H1 (cell line): ENCODE measurements at regions not wholly inside any gene's neighbourhood (a gene's known extent, or its start where the extent isn't known, plus 50 kb on each side); places are given as distances from the start of the nearest gene placed in this dataset.

Source experiments
- CTCF ChIA-PET: fragments of 300-600 bp; sonication (Branson Sonifier 250); formaldehyde crosslinking; loops from one replicate; lab custom pipeline; 2021; ENCODE audit not compliant: partially characterized antibody; lab: Charles Lee
- POLR2A ChIA-PET: fragments of 300-600 bp; sonication (Branson Sonifier 250); formaldehyde crosslinking; loops from one replicate; lab custom pipeline; 2021; ENCODE audit warnings: inconsistent platforms; ENCODE audit not compliant: partially characterized antibody; lab: Charles Lee
- DNase-seq, 2 experiments: peaks; one replicate each; pipeline versions ENCODE4 v3.0.0 to v3.0.0-alpha.2; 2010 to 2022; ENCODE audit warnings: low spot score in 2 of 2, low read depth in 1 of 2, mixed read lengths in 1 of 2
- FAIRE-seq: peaks from 2 replicates; lab custom pipeline; 2011; peaks lifted over from hg19 to GRCh38; lab: Jason Lieb, UNC
- H2AFZ ChIP-seq: 2 replicates; pipeline ENCODE4 v1.8.1; 2012; ENCODE audit warnings: low read length, inconsistent platforms
- H2AK5ac ChIP-seq: 2 replicates; pipeline ENCODE4 v1.6.1; 2013; ENCODE audit warnings: low read depth, low read length
- H2BK120ac ChIP-seq: replicated peaks from 2 replicates; pipeline ENCODE3; 2013; ENCODE audit warnings: low read depth, low read length, inconsistent platforms
- H2BK12ac ChIP-seq: 2 replicates; pipeline ENCODE4 v1.6.1; 2013; ENCODE audit warnings: low read depth, low read length
- H2BK15ac ChIP-seq: 2 replicates; pipeline ENCODE4 v1.6.1; 2013; ENCODE audit warnings: low read length
- H2BK20ac ChIP-seq: 2 replicates; pipeline ENCODE4 v1.6.1; 2013; ENCODE audit warnings: low read length
- H2BK5ac ChIP-seq: 2 replicates; pipeline ENCODE4 v1.6.1; 2013; ENCODE audit warnings: low read depth, low read length
- H3K14ac ChIP-seq: 2 replicates; pipeline ENCODE4 v1.6.1; 2013; ENCODE audit warnings: inconsistent platforms; ENCODE audit not compliant: insufficient read length
- H3K18ac ChIP-seq: 2 replicates; pipeline ENCODE4 v1.6.1; 2013; ENCODE audit warnings: low read length; ENCODE audit errors: extremely low read depth
- H3K23ac ChIP-seq: 2 replicates; pipeline ENCODE4 v1.6.1; 2013; ENCODE audit warnings: inconsistent platforms; ENCODE audit not compliant: insufficient read length
- H3K23me2 ChIP-seq: 2 replicates; pipeline ENCODE4 v1.6.1; 2013; ENCODE audit warnings: low read depth, low read length
- H3K27ac ChIP-seq: 2 replicates; pipeline ENCODE4 v1.6.1; 2011; ENCODE audit warnings: low read depth, low read length, inconsistent platforms
- H3K27me3 ChIP-seq, 4 experiments: replicated peaks in 1 of 4; 1 replicate in 1 of 4; 2 replicates in 3 of 4; pipeline versions ENCODE4 v1.6.1 to v1.8.1; 2011 to 2013; ENCODE audit warnings: low read length in 3 of 4, mild to moderate bottlenecking in 3 of 4, inconsistent platforms in 2 of 4, mixed read lengths in 2 of 4, moderate library complexity in 1 of 4; ENCODE audit not compliant: control insufficient read depth in 3 of 4, insufficient read depth in 3 of 4; ENCODE audit errors: extremely low read depth in 1 of 4
- H3K36me3 ChIP-seq, 4 experiments: 2 replicates each; pipeline versions ENCODE4 v1.6.1 to v1.8.1; 2011 to 2013; ENCODE audit warnings: mild to moderate bottlenecking in 4 of 4, low read length in 3 of 4, moderate library complexity in 2 of 4, control low read depth in 1 of 4, inconsistent platforms in 1 of 4; ENCODE audit not compliant: insufficient read depth in 4 of 4, control insufficient read depth in 2 of 4
- H3K4ac ChIP-seq: replicated peaks from 2 replicates; pipeline ENCODE3; 2013; ENCODE audit warnings: low read length, low read depth, mixed read lengths, inconsistent platforms; ENCODE audit not compliant: insufficient read length
- H3K4me1 ChIP-seq, 4 experiments: replicated peaks in 1 of 4; 1 replicate in 1 of 4; 2 replicates in 3 of 4; pipeline versions ENCODE4 v1.6.1 to v1.8.1; 2011 to 2013; ENCODE audit warnings: low read length in 3 of 4, inconsistent platforms in 2 of 4, mixed read lengths in 1 of 4; ENCODE audit not compliant: insufficient read depth in 4 of 4, control insufficient read depth in 3 of 4
- H3K4me2 ChIP-seq, 2 experiments: 2 replicates each; pipeline versions ENCODE4 v1.6.1 to v1.8.1; 2011 to 2013; ENCODE audit warnings: low read depth in 2 of 2, low read length in 2 of 2, control low read depth in 1 of 2, inconsistent platforms in 1 of 2, mild to moderate bottlenecking in 1 of 2; ENCODE audit not compliant: insufficient read depth in 1 of 2
- H3K4me3 ChIP-seq, 4 experiments: fragments of 200-600, 300-600 bp in 1 of 4; sonication (generic), shearing (Covaris generic), sonication (Bioruptor Twin) in 1 of 4; 2 replicates each; pipeline versions ENCODE4 v1.5.1 to v1.8.1; 2011 to 2016; ENCODE audit warnings: low read length in 4 of 4, low read depth in 3 of 4, control low read depth in 2 of 4, inconsistent platforms in 2 of 4, mild to moderate bottlenecking in 2 of 4, mixed read lengths in 1 of 4, moderate library complexity in 1 of 4; ENCODE audit not compliant: insufficient read depth in 2 of 4; ENCODE audit errors: extremely low read depth in 1 of 4
- H3K56ac ChIP-seq: replicated peaks from 2 replicates; pipeline ENCODE3; 2013; ENCODE audit warnings: low read depth, mild to moderate bottlenecking, mixed read lengths, low read length, inconsistent platforms; ENCODE audit not compliant: insufficient read length
- H3K79me1 ChIP-seq: 2 replicates; pipeline ENCODE4 v1.6.1; 2013; ENCODE audit warnings: low read depth, low read length, control low read depth
- H3K79me2 ChIP-seq, 2 experiments: 2 replicates each; pipeline versions ENCODE4 v1.6.1 to v1.8.1; 2012 to 2013; ENCODE audit warnings: low read length in 2 of 2, mild to moderate bottlenecking in 2 of 2, inconsistent platforms in 1 of 2; ENCODE audit not compliant: insufficient read depth in 2 of 2, control insufficient read depth in 1 of 2
- H3K9ac ChIP-seq, 4 experiments: replicated peaks in 1 of 4; 1 replicate in 1 of 4; 2 replicates in 3 of 4; pipeline versions ENCODE4 v1.6.1 to v1.8.1; 2011 to 2013; ENCODE audit warnings: low read depth in 3 of 4, low read length in 3 of 4, control low read depth in 2 of 4, mild to moderate bottlenecking in 2 of 4, moderate library complexity in 2 of 4, inconsistent platforms in 1 of 4; ENCODE audit errors: extremely low read depth in 1 of 4
- H3K9me3 ChIP-seq, 2 experiments: 2 replicates each; pipeline versions ENCODE4 v1.6.1 to v1.8.1; 2012 to 2013; ENCODE audit warnings: mild to moderate bottlenecking in 2 of 2, moderate library complexity in 2 of 2, control low read depth in 1 of 2, inconsistent platforms in 1 of 2, low read depth in 1 of 2, low read length in 1 of 2, mixed read lengths in 1 of 2; ENCODE audit not compliant: insufficient read depth in 2 of 2
- H4K20me1 ChIP-seq, 2 experiments: replicated peaks in 1 of 2; 2 replicates each; pipeline versions ENCODE3 to v1.8.1; 2011 to 2013; ENCODE audit warnings: inconsistent platforms in 2 of 2, low read length in 2 of 2, mild to moderate bottlenecking in 1 of 2; ENCODE audit not compliant: insufficient read depth in 2 of 2, control insufficient read depth in 1 of 2
- H4K5ac ChIP-seq: 2 replicates; pipeline ENCODE4 v1.6.1; 2013; ENCODE audit warnings: low read length, low read depth, mixed read lengths, inconsistent platforms; ENCODE audit not compliant: insufficient read length
- H4K8ac ChIP-seq: 2 replicates; pipeline ENCODE4 v1.8.0; 2013; ENCODE audit warnings: mild to moderate bottlenecking, moderate library complexity, low read length, inconsistent platforms; ENCODE audit not compliant: insufficient read depth; ENCODE audit errors: extremely low read depth
- H4K91ac ChIP-seq: replicated peaks from 2 replicates; pipeline ENCODE3; 2013; ENCODE audit warnings: low read length, mixed read lengths, inconsistent platforms; ENCODE audit not compliant: insufficient read length
- CEBPB ChIP-seq: IDR thresholded peaks from 2 replicates; pipeline ENCODE4 v1.6.1; 2012; ENCODE audit warnings: low read depth, low read length
- CHD1 ChIP-seq: IDR thresholded peaks from 2 replicates; pipeline ENCODE4 v1.6.1; 2012; ENCODE audit warnings: low read depth, low read length, improper control_type of control experiment
- CTBP2 ChIP-seq: IDR thresholded peaks from 2 replicates; pipeline ENCODE4 v1.7.0; 2011; ENCODE audit warnings: borderline replicate concordance, mild to moderate bottlenecking, moderate library complexity, mixed read lengths, low read length; ENCODE audit not compliant: insufficient read depth, insufficient read length
- EP300 ChIP-seq, 2 experiments: IDR thresholded peaks; 1 replicate in 1 of 2; 2 replicates in 1 of 2; pipeline ENCODE4 v1.6.1; 2011 to 2012; ENCODE audit warnings: low read depth in 2 of 2, low read length in 2 of 2, mild to moderate bottlenecking in 2 of 2, borderline replicate concordance in 1 of 2, inconsistent platforms in 1 of 2, moderate library complexity in 1 of 2
- SP4 ChIP-seq: IDR thresholded peaks from 2 replicates; pipeline ENCODE4 v1.6.1; 2012; ENCODE audit warnings: low read length, inconsistent platforms
- TBP ChIP-seq: IDR thresholded peaks from 2 replicates; pipeline ENCODE4 v1.6.1; 2011; ENCODE audit warnings: low read depth, low read length, improper control_type of control experiment
- TCF12 ChIP-seq: IDR thresholded peaks from 2 replicates; pipeline ENCODE4 v1.6.1; 2011; ENCODE audit warnings: low read depth, mild to moderate bottlenecking, low read length
- WGBS, 2 experiments: shearing (Covaris generic) in 1 of 2; methylation state at CpG; one replicate each; pipeline versions ENCODE4 v1.1.6 to v1.1.7; 2013 to 2015; ENCODE audit warnings: low lambda C conversion rate in 2 of 2, mixed read lengths in 2 of 2, inconsistent platforms in 1 of 2, low coverage in 1 of 2, missing lambda C conversion rate in 1 of 2; ENCODE audit not compliant: insufficient replicate concordance in 2 of 2, insufficient coverage in 1 of 2, insufficient read length in 1 of 2; ENCODE audit errors: extremely low coverage in 1 of 2, missing lambda C conversion rate in 1 of 2; 5-methylcytosine and 5-hydroxymethylcytosine counted together

- no peak for FAIRE-seq
Observed at GRCh38 chr13:110799246-110800236, 86.0 kb downstream of the ING1 start.

More at GRCh38 chr13:110799246-110800236, 86.0 kb downstream of the ING1 start:
- H2BK20ac ChIP-seq = no peak overlapping the region
- no peak overlapping the region for H4K5ac ChIP-seq
- no peak overlapping the region for H3K9ac ChIP-seq
- H3K27me3 ChIP-seq = peaks cover 0 to 22% (median 12%) of the 10 kb centered on the region in 4 experiments; a peak in 4 of 7 replicates
- ChIA-PET CTCF (interaction anchor here (0.8 to 2.2 kb wide), 7 partner anchors 8 to 154 kb away, joined by 3 to 7 read pairs (median 4); no protein-coding TSS in a partner anchor), POLR2A (interaction anchor here (3.1 kb wide), 1 partner anchor 86 kb away, joined by 12 read pairs; the partner anchor contains the start of gene ING1)
- H2AFZ ChIP-seq = no peak overlapping the region
- H3K23me2 ChIP-seq = no peaks in the 10 kb centered on the region
- no peak overlapping the region for H3K18ac ChIP-seq
- WGBS, 2 experiments = 87% methylated on average over 30 of the region's 30 CpGs; no CpG with 5 or more reads in 1 of the 2 experiments
- 0 out of 2 replicates have a peak overlapping the region, but pooled peaks have one; percentile 8 for H2BK5ac ChIP-seq
- no peak overlapping the region for H3K4me2 ChIP-seq
- TF ChIP-seq TBP (no peak), CTBP2 (no peak), CEBPB (no peak), EP300 (IDR thresholded peaks at IDR 0.05; ENCODE audit: borderline replicate concordance in 1 of 2, low read depth in 2 of 2, low read length in 2 of 2) (no peak), TCF12 (no peak), SP4 (no peak), CHD1 (no peak)
- no peak overlapping the region for H3K27ac ChIP-seq
- H3K79me1 ChIP-seq = no peaks in the 10 kb centered on the region
- H2BK120ac ChIP-seq = no peak overlapping the region
- peak overlapping the region; percentile 8 for H4K91ac ChIP-seq
- no peak overlapping the region for H3K4ac ChIP-seq
- H2BK15ac ChIP-seq = no peak overlapping the region
- H3K56ac ChIP-seq = no peak overlapping the region
- no peak overlapping the region for H2AK5ac ChIP-seq
- H3K36me3 ChIP-seq = no peaks in the 10 kb centered on the region
- H3K23ac ChIP-seq = no peak overlapping the region
- no peak overlapping the region for H4K8ac ChIP-seq
- no peak for DNase-seq
- no peak overlapping the region for H3K4me3 ChIP-seq
- H2BK12ac ChIP-seq = no peak overlapping the region
- H3K14ac ChIP-seq = no peak overlapping the region
- H3K9me3 ChIP-seq = no peaks in the 10 kb centered on the region
- H3K79me2 ChIP-seq = no peaks in the 10 kb centered on the region
- H4K20me1 ChIP-seq = no peaks in the 10 kb centered on the region
- peaks cover 0 to 10% (median 8%) of the 10 kb centered on the region in 4 experiments; a peak in 6 of 7 replicates for H3K4me1 ChIP-seq
